Gastroesophageal sphincter (tissue), 3 donors: ENCODE measurements at regions not wholly inside any gene's neighbourhood (a gene's known extent, or its start where the extent isn't known, plus 50 kb on each side); places are given as distances from the start of the nearest gene placed in this dataset.

Experiments
- EP300 ChIP-seq: sonication (generic); formaldehyde crosslinking; IDR thresholded peaks from one replicate; pipeline ENCODE4 v1.6.1; 2017; ENCODE audit warnings: antibody characterized with exemption, mild to moderate bottlenecking
- POLR2A ChIP-seq, 2 donors: fragments of 450-650 bp; IDR thresholded peaks; one replicate each; pipeline ENCODE4 v1.6.1; 2017; ENCODE audit warnings: antibody characterized with exemption in 2 of 2, mild to moderate bottlenecking in 2 of 2, moderate library complexity in 1 of 2
- TF ChIP-seq, protein P1 (sequence below), 4 experiments: fragments of 200-600 bp in 2 of 4; fragments of 450-650 bp in 2 of 4; sonication (generic) in 1 of 4; IDR thresholded peaks; one replicate each; pipeline ENCODE4 v1.5.1; 2017 to 2019; ENCODE audit warnings: antibody characterized with exemption in 4 of 4, mild to moderate bottlenecking in 2 of 4, moderate library complexity in 2 of 4

DNA sequence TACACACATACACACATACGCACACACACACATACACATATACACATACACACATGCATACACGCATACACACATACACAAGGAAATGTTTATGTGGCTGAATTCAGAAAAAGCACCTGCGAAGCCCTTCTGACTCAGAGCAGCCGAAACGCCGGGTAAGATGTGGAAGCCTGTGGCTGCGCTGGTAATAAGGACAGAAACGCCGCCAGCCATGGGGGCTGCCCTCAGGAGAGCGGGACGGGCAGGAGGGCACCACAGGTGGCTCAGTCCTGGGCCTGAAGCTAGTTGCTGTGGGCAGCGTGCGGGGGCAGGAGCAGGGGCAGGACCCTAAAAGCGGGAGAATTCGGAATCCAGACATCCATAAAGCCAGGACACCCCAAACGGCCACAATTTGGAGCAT, 378.3 kb downstream of the BRD1 start:
- TF ChIP-seq, protein P1, sequence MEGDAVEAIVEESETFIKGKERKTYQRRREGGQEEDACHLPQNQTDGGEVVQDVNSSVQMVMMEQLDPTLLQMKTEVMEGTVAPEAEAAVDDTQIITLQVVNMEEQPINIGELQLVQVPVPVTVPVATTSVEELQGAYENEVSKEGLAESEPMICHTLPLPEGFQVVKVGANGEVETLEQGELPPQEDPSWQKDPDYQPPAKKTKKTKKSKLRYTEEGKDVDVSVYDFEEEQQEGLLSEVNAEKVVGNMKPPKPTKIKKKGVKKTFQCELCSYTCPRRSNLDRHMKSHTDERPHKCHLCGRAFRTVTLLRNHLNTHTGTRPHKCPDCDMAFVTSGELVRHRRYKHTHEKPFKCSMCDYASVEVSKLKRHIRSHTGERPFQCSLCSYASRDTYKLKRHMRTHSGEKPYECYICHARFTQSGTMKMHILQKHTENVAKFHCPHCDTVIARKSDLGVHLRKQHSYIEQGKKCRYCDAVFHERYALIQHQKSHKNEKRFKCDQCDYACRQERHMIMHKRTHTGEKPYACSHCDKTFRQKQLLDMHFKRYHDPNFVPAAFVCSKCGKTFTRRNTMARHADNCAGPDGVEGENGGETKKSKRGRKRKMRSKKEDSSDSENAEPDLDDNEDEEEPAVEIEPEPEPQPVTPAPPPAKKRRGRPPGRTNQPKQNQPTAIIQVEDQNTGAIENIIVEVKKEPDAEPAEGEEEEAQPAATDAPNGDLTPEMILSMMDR (IDR thresholded peaks at IDR 0.05): no peak
- TF ChIP-seq EP300 (no peak), POLR2A (IDR thresholded peaks at IDR 0.05) (no peak)
